CD14-positive monocyte (primary cell): ENCODE measurements at regions not wholly inside any gene's neighbourhood (a gene's known extent, or its start where the extent isn't known, plus 50 kb on each side); places are given as distances from the start of the nearest gene placed in this dataset.

ENCODE experiments used
- DNase-seq, 3 donors: peaks; one replicate each; pipeline ENCODE4 v3.0.0-alpha.2; 2011 to 2022
- H2AFZ ChIP-seq: 2 replicates; pipeline ENCODE4 v1.6.0; 2012; ENCODE audit warnings: mild to moderate bottlenecking, low read depth, low read length, inconsistent platforms; ENCODE audit not compliant: insufficient read depth, poor library complexity, severe bottlenecking
- H3K27ac ChIP-seq, 2 donors: 1 replicate in 1 of 2; 2 replicates in 1 of 2; pipeline ENCODE4 v1.5.1; 2012 to 2013; ENCODE audit warnings: low read length in 2 of 2, control low read depth in 1 of 2, inconsistent platforms in 1 of 2, low read depth in 1 of 2, mild to moderate bottlenecking in 1 of 2
- H3K27me3 ChIP-seq, 2 donors: one replicate each; pipeline versions ENCODE4 v1.6.0 to v1.6.1; 2011 to 2013; ENCODE audit warnings: low read length in 2 of 2; ENCODE audit not compliant: control insufficient read depth in 2 of 2, insufficient read depth in 2 of 2
- H3K36me3 ChIP-seq, 2 donors: replicated peaks in 1 of 2; 1 replicate in 1 of 2; 2 replicates in 1 of 2; pipeline versions ENCODE4 v1.5.1 to v1.6.1; 2012 to 2013; ENCODE audit warnings: low read length in 2 of 2, control low read depth in 1 of 2, inconsistent platforms in 1 of 2, mild to moderate bottlenecking in 1 of 2; ENCODE audit not compliant: insufficient read depth in 2 of 2, control insufficient read depth in 1 of 2
- H3K4me1 ChIP-seq, 2 donors: 1 replicate in 1 of 2; 2 replicates in 1 of 2; pipeline versions ENCODE4 v1.5.1 to v1.6.1; 2012 to 2013; ENCODE audit warnings: low read length in 2 of 2, control low read depth in 1 of 2, inconsistent platforms in 1 of 2, mild to moderate bottlenecking in 1 of 2, moderate library complexity in 1 of 2; ENCODE audit not compliant: insufficient read depth in 2 of 2, control insufficient read depth in 1 of 2
- H3K4me2 ChIP-seq: replicated peaks from 2 replicates; pipeline ENCODE3; 2012; ENCODE audit warnings: low read length, moderate library complexity, mild to moderate bottlenecking; ENCODE audit not compliant: poor library complexity, severe bottlenecking; ENCODE audit errors: extremely low read depth
- H3K4me3 ChIP-seq, 3 experiments: fragments of 200-600 bp in 1 of 3; sonication (generic) in 1 of 3; replicated peaks in 1 of 3; 1 replicate in 2 of 3; 2 replicates in 1 of 3; pipeline ENCODE4 v1.5.1; 2011 to 2013; ENCODE audit warnings: low read length in 3 of 3, mild to moderate bottlenecking in 3 of 3, control low read depth in 2 of 3, low read depth in 2 of 3, inconsistent platforms in 1 of 3, moderate library complexity in 1 of 3
- H3K79me2 ChIP-seq: 2 replicates; pipeline ENCODE4 v1.6.0; 2012; ENCODE audit warnings: mild to moderate bottlenecking, control low read depth, inconsistent platforms, low read length, moderate library complexity; ENCODE audit not compliant: insufficient read depth
- H3K9ac ChIP-seq: 2 replicates; pipeline ENCODE4 v1.6.0; 2017; ENCODE audit warnings: low read length, mild to moderate bottlenecking; ENCODE audit not compliant: insufficient read depth, poor library complexity, severe bottlenecking
- H3K9me3 ChIP-seq, 2 donors: replicated peaks in 1 of 2; 1 replicate in 1 of 2; 2 replicates in 1 of 2; pipeline versions ENCODE4 v1.5.1 to v1.6.1; 2012 to 2013; ENCODE audit warnings: low read length in 2 of 2, control low read depth in 1 of 2; ENCODE audit not compliant: control insufficient read depth in 1 of 2, insufficient read depth in 1 of 2
- H4K20me1 ChIP-seq: 2 replicates; pipeline ENCODE4 v1.6.0; 2012; ENCODE audit warnings: mild to moderate bottlenecking, low read length, control low read depth, moderate library complexity; ENCODE audit not compliant: insufficient read depth
- H3K27ac Mint-ChIP-seq, 7 donors: one replicate each; pipeline ENCODE4 v1.8.0; 2020; ENCODE audit warnings: mild to moderate bottlenecking in 7 of 7, mixed read lengths in 7 of 7, moderate library complexity in 6 of 7, inconsistent platforms in 2 of 7
- H3K27me3 Mint-ChIP-seq, 3 donors: one replicate each; pipeline ENCODE4 v1.8.0; 2021 to 2022; ENCODE audit warnings: low read depth in 3 of 3, mild to moderate bottlenecking in 3 of 3, mixed read lengths in 3 of 3, moderate library complexity in 3 of 3, inconsistent platforms in 1 of 3
- H3K36me3 Mint-ChIP-seq, 2 donors: one replicate each; pipeline ENCODE4 v1.8.0; 2020; ENCODE audit warnings: mixed read lengths in 2 of 2, inconsistent platforms in 1 of 2, mild to moderate bottlenecking in 1 of 2
- H3K4me1 Mint-ChIP-seq: one replicate; pipeline ENCODE4 v1.8.0; 2020; ENCODE audit warnings: mild to moderate bottlenecking, mixed read lengths
- H3K4me3 Mint-ChIP-seq, 2 donors: one replicate each; pipeline ENCODE4 v1.8.0; 2020; ENCODE audit warnings: mild to moderate bottlenecking in 2 of 2, mixed read lengths in 2 of 2, moderate library complexity in 1 of 2
- H3K9me3 Mint-ChIP-seq, 7 donors: one replicate each; pipeline ENCODE4 v1.8.0; 2020 to 2022; ENCODE audit warnings: mixed read lengths in 7 of 7, mild to moderate bottlenecking in 6 of 7, moderate library complexity in 6 of 7, inconsistent platforms in 2 of 7
- WGBS: methylation state at CpG from one replicate; pipeline ENCODE4 v1.1.5; 2013; ENCODE audit warnings: missing lambda C conversion rate; ENCODE audit not compliant: insufficient coverage; 5-methylcytosine and 5-hydroxymethylcytosine counted together
- intact Hi-C, 2 donors: fragments of 100-400 bp; cut with micrococcal nuclease; formaldehyde crosslinking; loops; one replicate each; pipeline versions ENCODE4 v1.15.0 to v1.15.1; 2023
- TF ChIP-seq, protein P1 (sequence below): fragments of 200-600 bp; IDR thresholded peaks from one replicate; pipeline ENCODE4 v1.8.0; 2022; ENCODE audit warnings: antibody characterized with exemption, mild to moderate bottlenecking

DNA sequence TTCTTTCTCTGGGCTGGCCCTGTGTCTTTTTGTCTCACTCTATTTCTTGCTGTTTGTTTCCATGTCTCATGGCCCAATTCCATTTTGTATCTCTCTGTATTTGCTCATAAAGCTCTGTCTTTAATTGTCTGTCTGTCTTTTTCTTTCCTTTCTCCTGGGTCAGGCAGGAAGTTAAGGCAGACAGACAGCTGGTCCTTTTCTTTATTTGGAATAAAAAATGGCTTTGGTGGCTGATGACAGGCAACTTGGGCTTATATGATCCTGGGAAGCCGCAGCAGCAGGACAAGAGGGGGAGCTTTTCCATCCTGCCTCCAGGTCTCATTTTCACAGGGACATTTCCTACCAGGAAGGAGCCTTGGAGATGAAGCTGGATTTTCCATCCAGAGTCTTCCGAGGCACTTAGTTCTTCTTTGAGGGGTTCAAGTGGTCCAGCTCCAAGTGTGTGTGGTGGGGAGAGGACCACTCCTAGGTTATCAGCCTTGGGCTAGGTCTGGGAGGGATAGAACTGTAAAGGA lies 138.7 kb downstream of the TDRD15 start:
- Mint-ChIP-seq H3K4me3 (no peak overlapping the region), H3K36me3 (no peaks in the 10 kb centered on the region), H3K9me3 (peaks cover 0 to 2% (median 0%) of the 10 kb centered on the region in 7 donors), H3K4me1 (peaks cover 2% of the 10 kb centered on the region), H3K27me3 (peaks cover 1 to 9% (median 4%) of the 10 kb centered on the region in 3 donors), H3K27ac (no peak overlapping the region)
- no peak overlapping the region for H3K4me3 ChIP-seq
- no peaks in the 10 kb centered on the region for H3K36me3 ChIP-seq
- H3K9ac ChIP-seq, result no peak overlapping the region
- no peaks in the 10 kb centered on the region for H4K20me1 ChIP-seq
- no peak for DNase-seq
- intact Hi-C loops, result no loop called here
- H3K79me2 ChIP-seq, result no peaks in the 10 kb centered on the region
- H3K27me3 ChIP-seq, result no peaks in the 10 kb centered on the region
- no peak overlapping the region for H2AFZ ChIP-seq
- TF ChIP-seq, protein P1, sequence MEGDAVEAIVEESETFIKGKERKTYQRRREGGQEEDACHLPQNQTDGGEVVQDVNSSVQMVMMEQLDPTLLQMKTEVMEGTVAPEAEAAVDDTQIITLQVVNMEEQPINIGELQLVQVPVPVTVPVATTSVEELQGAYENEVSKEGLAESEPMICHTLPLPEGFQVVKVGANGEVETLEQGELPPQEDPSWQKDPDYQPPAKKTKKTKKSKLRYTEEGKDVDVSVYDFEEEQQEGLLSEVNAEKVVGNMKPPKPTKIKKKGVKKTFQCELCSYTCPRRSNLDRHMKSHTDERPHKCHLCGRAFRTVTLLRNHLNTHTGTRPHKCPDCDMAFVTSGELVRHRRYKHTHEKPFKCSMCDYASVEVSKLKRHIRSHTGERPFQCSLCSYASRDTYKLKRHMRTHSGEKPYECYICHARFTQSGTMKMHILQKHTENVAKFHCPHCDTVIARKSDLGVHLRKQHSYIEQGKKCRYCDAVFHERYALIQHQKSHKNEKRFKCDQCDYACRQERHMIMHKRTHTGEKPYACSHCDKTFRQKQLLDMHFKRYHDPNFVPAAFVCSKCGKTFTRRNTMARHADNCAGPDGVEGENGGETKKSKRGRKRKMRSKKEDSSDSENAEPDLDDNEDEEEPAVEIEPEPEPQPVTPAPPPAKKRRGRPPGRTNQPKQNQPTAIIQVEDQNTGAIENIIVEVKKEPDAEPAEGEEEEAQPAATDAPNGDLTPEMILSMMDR, result no peak
- H3K4me2 ChIP-seq, result no peak overlapping the region
- no peak overlapping the region for H3K27ac ChIP-seq
- no peaks in the 10 kb centered on the region for H3K9me3 ChIP-seq
- H3K4me1 ChIP-seq, result no peaks in the 10 kb centered on the region
- 100% methylated on average over 1 of the region's 2 CpGs for WGBS

DNA sequence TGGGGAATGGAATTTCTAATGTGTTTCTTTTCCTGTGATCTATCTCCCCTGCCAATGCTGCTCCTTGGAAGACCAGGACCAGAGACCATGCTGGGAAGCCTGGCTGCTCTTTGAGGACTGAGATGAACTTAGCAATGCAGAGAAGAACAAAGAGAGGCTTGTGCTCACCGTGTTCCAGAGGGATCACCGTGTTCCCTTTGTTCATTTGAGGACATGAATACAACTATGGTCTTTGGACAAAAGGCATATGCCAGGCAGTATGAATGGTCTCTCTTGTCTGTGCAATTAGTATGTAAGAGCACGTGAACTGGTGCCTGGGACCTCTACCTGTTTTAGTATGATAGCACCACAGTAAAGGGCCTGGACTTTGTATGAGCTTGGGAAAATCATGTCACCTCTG lies 139.9 kb downstream of the TDRD15 start:
- H3K4me3 Mint-ChIP-seq, result no peak overlapping the region
- no peak overlapping the region for H3K4me3 ChIP-seq
- DNase-seq, result no peak
- H3K27me3 ChIP-seq, result no peaks in the 10 kb centered on the region
- H3K27me3 Mint-ChIP-seq, result peaks cover 1 to 10% (median 4%) of the 10 kb centered on the region in 3 donors
- H2AFZ ChIP-seq, result no peak overlapping the region
- no peaks in the 10 kb centered on the region for H3K4me1 Mint-ChIP-seq
- no peaks in the 10 kb centered on the region for H3K36me3 ChIP-seq
- H3K79me2 ChIP-seq, result no peaks in the 10 kb centered on the region
- no peak overlapping the region for H3K27ac ChIP-seq
- H3K9me3 Mint-ChIP-seq, result peaks cover 0 to 3% (median 0%) of the 10 kb centered on the region in 7 donors
- H3K9me3 ChIP-seq, result no peaks in the 10 kb centered on the region
- intact Hi-C loops, result no loop called here
- WGBS, result 100% methylated on average over 3 of the region's 3 CpGs
- no peak overlapping the region for H3K4me2 ChIP-seq
- no peaks in the 10 kb centered on the region for H3K36me3 Mint-ChIP-seq
- TF ChIP-seq, protein P1, result no peak
- no peak overlapping the region for H3K9ac ChIP-seq
- H3K4me1 ChIP-seq, result no peaks in the 10 kb centered on the region
- H3K27ac Mint-ChIP-seq, result no peak overlapping the region
- H4K20me1 ChIP-seq, result no peaks in the 10 kb centered on the region
